Activated CD4-positive, alpha-beta T cell treated with anti-CD3 and anti-CD28 coated beads for 48 hours (primary cell): ENCODE measurements at regions not wholly inside any gene's neighbourhood (a gene's known extent, or its start where the extent isn't known, plus 50 kb on each side); places are given as distances from the start of the nearest gene placed in this dataset.
A peak's percentile ranks its signal among the peaks of the same experiment; 100 is the strongest.
"Not testable (repeated sequence)": the region's sequence is repeated elsewhere in the genome, so short reads cannot be mapped to it uniquely, and the experiment has no call there.

Experiments used
- DNase-seq: peaks from one replicate; pipeline ENCODE4 v3.0.0-alpha.2; 2020

DNA sequence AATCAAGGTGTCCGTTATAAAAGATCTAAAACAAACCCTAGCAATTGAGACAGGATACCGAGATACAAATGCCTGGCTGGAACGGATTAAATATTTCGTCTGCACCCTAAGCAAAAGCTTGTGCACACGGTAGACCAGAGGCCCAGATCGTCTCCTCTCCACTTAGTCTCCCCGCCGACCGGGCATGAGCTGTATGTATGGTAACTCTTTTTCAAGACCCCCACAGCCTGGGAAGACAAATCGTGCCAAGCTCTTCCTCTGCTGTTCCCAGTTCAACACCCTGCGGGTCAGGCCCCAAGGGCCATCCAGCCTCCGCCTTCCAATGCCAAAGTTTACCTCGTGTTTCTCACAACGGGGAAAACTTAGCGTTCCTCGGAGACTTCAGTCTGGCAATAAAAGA lies 285.7 kb upstream of the GALNT17 start:
- no peak for DNase-seq

- no peak for DNase-seq
Measured at GRCh38 chr7:70849580-70850235, 282.2 kb upstream of the GALNT17 start.

DNA sequence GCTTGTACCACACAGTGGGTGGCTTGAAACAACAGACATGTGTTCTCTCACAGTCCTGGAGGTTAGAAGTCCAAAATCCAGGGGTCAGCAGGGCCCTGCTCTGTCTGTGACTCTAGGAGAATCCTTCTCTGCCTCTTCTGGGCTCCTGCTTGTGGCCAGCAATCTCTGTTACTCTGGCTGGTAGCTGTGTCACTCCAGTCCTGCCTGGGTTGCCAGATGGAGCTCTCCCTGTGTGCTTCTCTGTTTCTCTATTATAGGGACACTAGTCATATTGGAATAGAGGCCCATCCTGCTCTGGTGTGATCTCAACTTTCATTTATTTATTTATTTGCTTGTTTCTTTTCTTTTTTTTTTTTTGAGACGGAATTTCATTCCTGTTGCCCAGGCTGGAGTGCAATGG lies 276.6 kb upstream of the GALNT17 start:
- DNase-seq: no peak

GRCh38 chr7:70856901-70857630 lies 274.9 kb upstream of the GALNT17 start:
- DNase-seq: peak; percentile 80

GRCh38 chr7:70857793-70858545 lies 274.0 kb upstream of the GALNT17 start:
- no peak for DNase-seq

DNA sequence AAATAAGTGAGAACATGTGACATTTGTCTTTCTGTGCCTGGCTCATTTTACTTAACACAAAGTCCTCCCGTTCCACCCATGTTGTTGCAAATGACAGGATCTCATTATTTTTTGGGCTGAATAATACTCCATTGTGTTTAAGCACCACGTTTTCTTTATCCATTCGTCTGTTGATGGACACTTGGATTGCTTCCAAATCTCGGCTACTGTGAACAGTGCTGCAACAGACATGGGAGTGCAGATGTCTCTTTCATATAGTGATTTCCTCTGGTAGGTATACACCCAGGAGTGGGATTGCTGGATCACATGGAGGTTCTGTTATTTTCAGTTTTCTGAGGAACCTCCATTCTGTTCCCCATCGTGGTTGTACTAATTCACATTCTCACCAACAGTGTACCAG lies 264.4 kb upstream of the GALNT17 start:
- DNase-seq: no peak

GRCh38 chr7:70870349-70870748 lies 261.6 kb upstream of the GALNT17 start:
- DNase-seq: no peak

GRCh38 chr7:70872188-70872587 lies 259.8 kb upstream of the GALNT17 start:
- no peak for DNase-seq

- no peak for DNase-seq
Measured at GRCh38 chr7:70881167-70881847, 250.6 kb upstream of the GALNT17 start.

- DNase-seq: no peak
Measured at GRCh38 chr7:70883750-70884439, 248.0 kb upstream of the GALNT17 start.

- DNase-seq: no peak
Measured at GRCh38 chr7:70884440-70884764, 247.5 kb upstream of the GALNT17 start.

GRCh38 chr7:70884809-70885208 lies 247.1 kb upstream of the GALNT17 start:
- DNase-seq: no peak

DNA sequence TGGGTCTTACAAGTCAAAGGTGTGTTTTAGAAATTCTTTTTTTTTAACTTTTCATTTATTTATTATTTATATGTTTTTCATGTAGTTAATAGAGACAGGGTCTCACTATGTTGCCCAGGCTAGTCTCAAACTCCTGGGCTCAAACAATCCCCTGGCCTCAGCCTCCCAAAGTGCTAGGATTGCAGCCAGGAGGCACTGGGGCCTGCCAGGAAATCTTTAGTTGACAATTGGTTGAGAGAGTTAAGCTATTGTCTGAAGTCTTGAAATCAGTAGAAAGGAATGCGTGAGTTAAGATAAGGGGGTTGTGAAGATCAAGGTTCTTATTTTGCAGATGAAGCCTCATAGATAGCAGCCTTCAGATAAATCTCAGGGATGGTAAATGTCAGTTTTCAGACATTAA lies 245.4 kb upstream of the GALNT17 start:
- no peak for DNase-seq

- DNase-seq: no peak
Measured at GRCh38 chr7:70887186-70887585, 244.8 kb upstream of the GALNT17 start.

DNA sequence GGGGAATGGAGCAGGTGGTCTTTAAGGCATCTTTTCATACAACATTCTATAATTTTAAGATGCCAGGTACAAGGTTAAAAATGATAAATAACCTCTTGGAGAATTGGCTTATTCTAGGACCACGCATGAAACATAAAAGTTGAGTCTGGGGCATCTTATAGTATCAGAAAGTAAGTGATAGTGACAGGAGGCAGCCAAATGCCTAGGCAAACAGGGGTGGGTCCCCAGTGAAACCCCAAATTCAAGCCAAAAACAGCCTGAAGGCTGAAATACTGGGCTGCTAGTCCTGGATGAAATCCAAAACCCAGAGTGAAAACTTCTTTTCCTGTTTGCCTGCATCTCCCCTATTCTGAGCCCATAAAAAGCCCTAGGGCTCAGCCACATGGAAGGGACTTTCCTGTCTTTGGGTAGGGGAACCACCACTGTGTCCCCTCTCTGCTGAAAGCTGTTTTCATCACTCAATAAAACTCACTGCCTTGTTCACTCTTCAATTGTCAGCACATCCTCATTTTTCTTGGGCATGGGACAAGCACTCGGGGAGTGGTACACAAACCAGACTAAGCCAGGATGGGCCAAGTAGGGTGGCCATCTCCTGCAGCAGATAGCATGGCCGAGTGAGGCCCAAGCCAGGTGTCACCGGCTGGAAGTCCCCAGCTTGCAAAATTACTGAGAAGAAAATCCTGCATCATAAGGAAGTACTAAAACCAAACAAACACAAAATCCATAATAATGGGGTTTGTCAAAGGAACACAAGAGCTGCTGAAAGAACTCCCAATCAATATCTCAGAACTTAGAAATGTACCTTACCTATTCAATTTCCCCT lies 241.6 kb upstream of the GALNT17 start:
- no peak for DNase-seq

DNA sequence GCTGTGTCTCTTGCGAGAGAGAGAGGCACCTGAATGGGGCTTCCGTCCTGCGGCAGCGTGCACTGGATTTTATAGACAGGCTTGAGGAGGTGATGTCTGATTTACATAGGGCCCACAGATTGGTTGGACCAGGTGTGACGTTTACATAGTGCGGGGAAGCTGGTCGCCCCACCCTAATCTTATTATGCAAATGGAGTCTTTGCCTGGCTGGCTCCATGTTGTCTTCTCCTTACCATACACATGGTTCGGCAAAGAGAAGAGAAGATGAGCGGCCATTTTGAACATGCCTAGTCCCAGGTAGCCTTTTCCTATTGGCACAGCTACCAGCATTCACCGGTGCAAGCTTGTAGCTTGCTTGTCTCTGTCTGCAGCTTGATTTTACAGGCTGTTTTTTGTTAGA lies 238.5 kb upstream of the GALNT17 start:
- no peak for DNase-seq

GRCh38 chr7:70893971-70894715 lies 237.8 kb upstream of the GALNT17 start:
- no peak for DNase-seq

GRCh38 chr7:70894799-70895198 lies 237.1 kb upstream of the GALNT17 start:
- DNase-seq: no peak

- DNase-seq: not testable (repeated sequence)
Measured at GRCh38 chr7:70895337-70896200, 236.4 kb upstream of the GALNT17 start.
